ENCODE measurements at regions not wholly inside any gene's neighbourhood (a gene's known extent, or its start where the extent isn't known, plus 50 kb on each side); places are given as distances from the start of the nearest gene placed in this dataset.

GRCh38 chr3:193851941-193852674 lies 259.1 kb downstream of the OPA1 start:
- no peak for DNase-seq

- no peak for DNase-seq
These were observed 259.9 kb downstream of the OPA1 start for GRCh38 chr3:193852901-193853300.

GRCh38 chr3:193853511-193854219 lies 260.7 kb downstream of the OPA1 start:
- DNase-seq, result no peak

- DNase-seq, result no peak
These were observed 265.0 kb downstream of the OPA1 start for GRCh38 chr3:193857996-193858395.

GRCh38 chr3:193859195-193859594 lies 266.2 kb downstream of the OPA1 start:
- no peak for DNase-seq

- DNase-seq, result no peak
These were observed 268.0 kb downstream of the OPA1 start for GRCh38 chr3:193861012-193861411.

GRCh38 chr3:193862843-193863242 lies 269.8 kb downstream of the OPA1 start:
- DNase-seq, result no peak

- DNase-seq, result no peak
These were observed 270.8 kb downstream of the OPA1 start for GRCh38 chr3:193863657-193864357.

- DNase-seq, result no peak
These were observed 270.6 kb upstream of the HES1 start for GRCh38 chr3:193865339-193865738.

- DNase-seq, result no peak
These were observed 270.0 kb upstream of the HES1 start for GRCh38 chr3:193865896-193866480.

- DNase-seq, result no peak
These were observed 267.4 kb upstream of the HES1 start for GRCh38 chr3:193868590-193868989.

GRCh38 chr3:193869221-193870201 lies 266.4 kb upstream of the HES1 start:
- DNase-seq, result peak in 1 of 2 donors; percentile 43

GRCh38 chr3:193870376-193871219 lies 265.4 kb upstream of the HES1 start:
- no peak for DNase-seq

GRCh38 chr3:193871220-193871485 lies 264.8 kb upstream of the HES1 start:
- no peak for DNase-seq

GRCh38 chr3:193872265-193872753 lies 263.6 kb upstream of the HES1 start:
- DNase-seq, result peak in 1 of 2 donors; percentile 8

GRCh38 chr3:193873426-193874201 lies 262.3 kb upstream of the HES1 start:
- DNase-seq, result no peak

- no peak for DNase-seq
These were observed 261.4 kb upstream of the HES1 start for GRCh38 chr3:193874512-193874911.

GRCh38 chr3:193874997-193875593 lies 260.9 kb upstream of the HES1 start:
- no peak for DNase-seq

- no peak for DNase-seq
These were observed 260.2 kb upstream of the HES1 start for GRCh38 chr3:193875601-193876321.

Data from stimulated activated CD4-positive, alpha-beta T cell treated with anti-CD3 and anti-CD28 coated beads, Interleukin-2, amount 100 ng/mL, for 24 hours (primary cell).